Nephron progenitor cell (in vitro differentiated cells): ENCODE measurements at regions not wholly inside any gene's neighbourhood (a gene's known extent, or its start where the extent isn't known, plus 50 kb on each side); places are given as distances from the start of the nearest gene placed in this dataset.
"Not testable (repeated sequence)": the region's sequence is repeated elsewhere in the genome, so short reads cannot be mapped to it uniquely, and the experiment has no call there.

ENCODE experiments used
- DNase-seq: peaks from one replicate; pipeline ENCODE4 v3.0.0; 2021
- H3K27ac Mint-ChIP-seq: 2 replicates; pipeline ENCODE4 v1.8.0; 2021; ENCODE audit warnings: mild to moderate bottlenecking, moderate library complexity, mixed read lengths
- H3K27me3 Mint-ChIP-seq: 2 replicates; pipeline ENCODE4 v1.8.0; 2021; ENCODE audit warnings: mild to moderate bottlenecking, low read depth, mixed read lengths; ENCODE audit not compliant: poor library complexity
- H3K36me3 Mint-ChIP-seq: 2 replicates; pipeline ENCODE4 v1.8.0; 2021; ENCODE audit warnings: low read depth, mixed read lengths
- H3K4me1 Mint-ChIP-seq: 2 replicates; pipeline ENCODE4 v1.8.0; 2021; ENCODE audit warnings: mixed read lengths
- H3K4me3 Mint-ChIP-seq: 2 replicates; pipeline ENCODE4 v1.8.0; 2021; ENCODE audit warnings: mild to moderate bottlenecking, moderate library complexity, mixed read lengths
- H3K9me3 Mint-ChIP-seq: 2 replicates; pipeline ENCODE4 v1.8.0; 2021; ENCODE audit warnings: mild to moderate bottlenecking, moderate library complexity, mixed read lengths
- CTCF ChIP-seq: fragments of 200-600 bp; sonication (generic); IDR thresholded peaks from 2 replicates; pipeline ENCODE4 v1.5.0; 2021; ENCODE audit warnings: antibody characterized with exemption

- no peaks in the 10 kb centered on the region for H3K36me3 Mint-ChIP-seq
- H3K9me3 Mint-ChIP-seq = peaks cover 50% of the 10 kb centered on the region
- TF ChIP-seq CTCF = no peak
Measured at GRCh38 chrX:65874765-65875164, 165.1 kb downstream of the VSIG4 start.

GRCh38 chrX:65874110-65874509 is 165.8 kb downstream of the VSIG4 start:
- no peak for TF ChIP-seq CTCF
- H3K36me3 Mint-ChIP-seq = no peaks in the 10 kb centered on the region
- peaks cover 23% of the 10 kb centered on the region for H3K4me1 Mint-ChIP-seq
- DNase-seq = no peak
- H3K4me3 Mint-ChIP-seq = no peak overlapping the region
- peaks cover 45% of the 10 kb centered on the region for H3K9me3 Mint-ChIP-seq
- no peaks in the 10 kb centered on the region for H3K27me3 Mint-ChIP-seq
- no peak overlapping the region for H3K27ac Mint-ChIP-seq

More at GRCh38 chrX:65874765-65875164, 165.1 kb downstream of the VSIG4 start:
- H3K4me3 Mint-ChIP-seq = no peak overlapping the region
- H3K27me3 Mint-ChIP-seq = no peaks in the 10 kb centered on the region
- H3K27ac Mint-ChIP-seq = no peak overlapping the region
- peaks cover 23% of the 10 kb centered on the region for H3K4me1 Mint-ChIP-seq
- no peak for DNase-seq

DNA sequence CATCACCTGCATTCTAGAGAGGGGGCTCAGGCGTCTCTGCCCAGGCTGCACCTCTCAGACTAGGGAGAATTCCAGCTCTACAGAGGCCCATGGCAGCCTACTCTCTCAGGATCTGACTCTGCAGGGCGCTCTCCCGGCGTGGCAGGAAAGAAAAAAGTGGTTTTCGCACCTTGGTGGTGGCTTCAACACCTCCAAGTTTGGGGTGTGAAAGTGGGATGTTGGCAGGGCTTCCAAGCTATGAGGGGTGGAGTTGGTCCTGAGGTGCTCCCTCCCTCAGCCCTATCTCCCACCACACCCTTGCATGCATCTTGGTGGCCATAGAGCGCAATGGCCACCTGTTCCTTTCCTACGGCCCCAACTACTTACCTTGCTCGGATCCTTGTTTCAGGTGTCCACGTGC is 166.5 kb downstream of the VSIG4 start:
- H3K4me1 Mint-ChIP-seq = peaks cover 20% of the 10 kb centered on the region
- DNase-seq = no peak
- no peaks in the 10 kb centered on the region for H3K27me3 Mint-ChIP-seq
- peaks cover 46% of the 10 kb centered on the region for H3K9me3 Mint-ChIP-seq
- TF ChIP-seq CTCF = no peak
- no peak overlapping the region for H3K27ac Mint-ChIP-seq
- H3K4me3 Mint-ChIP-seq = no peak overlapping the region
- no peaks in the 10 kb centered on the region for H3K36me3 Mint-ChIP-seq

DNA sequence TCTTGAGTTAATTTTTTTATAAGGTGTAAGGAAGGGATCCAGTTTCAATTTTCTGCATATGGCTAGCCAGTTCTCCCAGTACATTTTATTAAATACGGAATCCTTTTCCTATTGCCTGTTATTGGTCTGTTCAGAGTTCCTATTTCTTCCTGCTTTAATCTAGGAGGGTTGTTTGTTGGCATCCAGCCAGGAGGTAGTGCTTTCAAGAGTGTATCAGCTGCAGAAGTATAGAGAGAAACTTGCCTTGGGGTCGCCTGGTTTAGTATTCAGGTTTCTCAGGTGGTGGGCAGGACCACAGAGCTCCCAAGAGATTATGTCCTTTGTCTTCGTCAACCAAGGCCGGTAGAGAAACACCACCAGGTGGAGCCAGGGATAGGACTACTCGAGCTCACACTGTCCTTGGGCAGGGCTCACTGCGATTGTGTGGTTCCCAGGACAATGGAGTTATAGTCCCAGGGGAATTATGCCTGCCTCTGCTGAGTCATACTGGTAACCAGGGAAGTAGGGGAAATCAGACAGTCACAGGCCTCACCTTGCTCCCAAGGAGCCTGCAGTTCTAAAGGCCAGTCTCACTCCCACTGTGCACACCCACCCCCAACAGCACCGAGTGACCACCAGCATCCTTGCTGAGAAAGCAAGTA is 168.1 kb downstream of the VSIG4 start:
- Mint-ChIP-seq H3K9me3 (peaks cover 47% of the 10 kb centered on the region), H3K4me3 (no peak overlapping the region), H3K27me3 (no peaks in the 10 kb centered on the region), H3K36me3 (no peaks in the 10 kb centered on the region), H3K27ac (no peak overlapping the region), H3K4me1 (peaks cover 19% of the 10 kb centered on the region)
- TF ChIP-seq CTCF = no peak
- DNase-seq = no peak

DNA sequence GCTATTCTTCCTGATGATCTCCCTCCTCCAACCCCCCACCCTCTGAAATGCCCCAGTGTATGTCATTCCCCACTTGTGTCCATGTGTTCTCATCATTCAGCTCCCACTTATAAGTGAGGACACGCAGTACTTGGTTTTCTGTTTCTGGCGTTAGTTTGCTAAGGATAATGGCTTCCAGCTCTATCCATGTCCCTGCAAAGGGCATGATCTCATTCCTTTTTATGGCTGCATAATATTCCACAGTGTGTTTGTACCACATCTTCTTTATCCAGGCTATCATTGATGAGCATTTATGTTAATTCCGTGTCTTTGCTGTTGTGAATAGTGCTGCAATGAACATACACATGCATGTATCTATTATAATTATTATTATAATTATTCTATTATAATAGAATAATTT is 169.3 kb downstream of the VSIG4 start:
- H3K9me3 Mint-ChIP-seq = peaks cover 52% of the 10 kb centered on the region
- not testable (repeated sequence) for H3K4me3 Mint-ChIP-seq, DNase-seq, H3K36me3 Mint-ChIP-seq, H3K27ac Mint-ChIP-seq, H3K27me3 Mint-ChIP-seq
- peaks cover 28% of the 10 kb centered on the region for H3K4me1 Mint-ChIP-seq

DNA sequence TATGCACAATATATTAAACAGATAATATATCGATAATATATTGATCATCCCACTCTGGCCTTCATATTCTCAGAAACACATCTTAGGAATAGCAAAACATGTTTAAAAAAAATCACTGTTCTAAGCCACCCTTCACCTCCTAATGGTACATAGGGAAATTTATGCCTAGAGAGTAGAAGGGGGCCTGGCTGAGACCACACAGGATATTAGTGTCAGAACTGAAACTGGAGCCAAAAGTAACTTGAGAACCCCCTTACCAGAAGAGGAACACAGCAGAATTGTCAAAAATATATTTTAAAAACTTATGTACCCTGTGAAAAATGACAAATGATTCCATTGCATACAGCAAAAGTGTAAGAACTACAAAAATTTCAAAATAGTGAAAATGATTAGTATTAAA is 173.1 kb downstream of the VSIG4 start:
- no peaks in the 10 kb centered on the region for H3K27me3 Mint-ChIP-seq

More for the DNA sequence above, 173.1 kb downstream of the VSIG4 start:
- no peak overlapping the region for H3K27ac Mint-ChIP-seq
- H3K4me3 Mint-ChIP-seq = no peak overlapping the region
- H3K9me3 Mint-ChIP-seq = peaks cover 37% of the 10 kb centered on the region
- H3K4me1 Mint-ChIP-seq = peaks cover 19% of the 10 kb centered on the region
- H3K36me3 Mint-ChIP-seq = no peaks in the 10 kb centered on the region
- TF ChIP-seq CTCF = no peak
- DNase-seq = no peak
